HG03342 (cell line): ENCODE measurements at regions not wholly inside any gene's neighbourhood (a gene's known extent, or its start where the extent isn't known, plus 50 kb on each side); places are given as distances from the start of the nearest gene placed in this dataset.
"Not testable (repeated sequence)": the region's sequence is repeated elsewhere in the genome, so short reads cannot be mapped to it uniquely, and the experiment has no call there.

Source experiments
- ATAC-seq: cut with Tn5 transposase; IDR thresholded peaks from one replicate; pipeline ENCODE4 v1.9.1; 2021; ENCODE audit warnings: mild to moderate bottlenecking, moderate library complexity; ENCODE audit not compliant: unreplicated experiment

DNA sequence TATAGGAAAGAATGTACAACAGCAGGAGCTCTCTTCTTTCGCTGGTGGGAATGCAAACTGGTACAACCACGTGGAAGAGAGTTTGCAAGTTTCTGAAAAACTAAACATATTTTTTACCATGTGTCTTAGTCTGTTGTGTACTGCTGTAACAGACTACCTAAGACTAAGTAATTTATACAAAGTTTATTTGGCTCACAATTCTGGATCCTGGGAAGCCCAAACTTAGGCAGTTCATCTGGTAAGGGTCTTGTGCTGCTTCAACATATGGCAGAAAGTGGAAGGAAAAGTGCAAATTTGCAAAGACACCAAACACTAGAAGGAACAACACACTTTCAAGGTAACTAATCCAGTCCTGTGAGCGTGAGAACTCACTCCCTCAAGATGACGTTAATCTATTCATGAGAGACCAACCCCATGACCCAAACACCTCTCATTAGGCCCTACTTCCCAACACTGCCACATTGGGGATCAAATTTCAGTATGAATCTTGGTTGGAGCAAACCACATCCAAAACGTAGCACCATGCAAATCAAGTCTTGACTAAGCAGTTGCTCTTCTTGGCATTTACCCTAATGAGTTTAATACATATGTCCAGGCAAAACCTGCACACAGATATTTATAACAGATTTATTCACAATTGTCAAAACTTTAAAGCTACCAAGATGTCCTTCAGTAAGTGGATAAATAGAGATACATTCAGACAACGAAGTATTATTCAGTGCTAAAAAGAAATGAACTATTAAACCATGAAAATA, 481.9 kb upstream of the FOXG1 start:
- no peak for ATAC-seq

DNA sequence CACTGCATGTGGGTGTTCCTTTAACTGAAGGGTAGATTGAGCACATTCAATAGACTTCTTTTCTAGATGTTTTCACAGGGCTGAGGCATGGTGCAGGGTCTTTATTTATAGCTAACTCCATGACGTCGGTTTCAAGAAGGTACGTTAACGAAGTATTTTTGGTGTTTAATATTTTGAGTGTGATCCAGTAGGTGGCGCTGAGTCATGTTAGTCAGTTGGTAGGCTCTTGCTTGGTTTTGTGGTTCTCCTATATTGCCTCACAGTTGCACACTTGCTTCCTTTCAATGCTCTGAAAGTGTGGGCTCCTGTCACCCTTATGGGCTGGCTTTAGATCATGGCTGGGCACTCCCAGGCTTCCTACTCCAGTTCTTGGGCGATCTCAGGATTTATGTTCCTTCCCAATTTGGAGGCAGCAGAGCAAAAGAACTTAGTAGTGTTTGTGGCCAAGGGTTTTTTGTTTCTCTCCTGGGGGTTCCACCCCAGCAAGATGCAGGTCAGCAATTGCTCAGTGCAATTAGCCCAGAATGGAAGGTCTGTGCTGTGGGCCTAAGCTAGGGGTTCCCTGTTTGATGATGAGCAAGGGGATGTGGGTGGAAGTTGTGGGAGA, 471.6 kb upstream of the FOXG1 start:
- no peak for ATAC-seq

DNA sequence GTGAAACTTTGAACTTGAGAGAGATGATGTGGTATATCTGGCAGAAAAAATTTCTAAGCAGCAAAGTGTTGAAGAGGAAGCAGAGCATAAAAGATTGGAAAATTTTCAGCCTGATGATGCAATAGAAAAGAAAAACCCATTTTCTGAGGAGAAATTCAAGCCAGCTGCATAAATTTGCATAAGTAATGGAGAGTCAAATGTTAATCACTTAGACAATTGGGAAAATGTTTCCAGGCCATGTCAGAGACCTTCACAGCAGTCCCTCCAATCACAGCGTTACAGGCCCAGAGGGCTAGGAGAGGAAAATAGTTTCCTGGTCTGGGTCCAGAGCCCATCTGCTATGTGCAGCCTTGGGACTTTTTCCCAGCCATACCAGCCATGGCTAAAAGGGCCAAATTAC, 469.0 kb upstream of the FOXG1 start:
- no peak for ATAC-seq

DNA sequence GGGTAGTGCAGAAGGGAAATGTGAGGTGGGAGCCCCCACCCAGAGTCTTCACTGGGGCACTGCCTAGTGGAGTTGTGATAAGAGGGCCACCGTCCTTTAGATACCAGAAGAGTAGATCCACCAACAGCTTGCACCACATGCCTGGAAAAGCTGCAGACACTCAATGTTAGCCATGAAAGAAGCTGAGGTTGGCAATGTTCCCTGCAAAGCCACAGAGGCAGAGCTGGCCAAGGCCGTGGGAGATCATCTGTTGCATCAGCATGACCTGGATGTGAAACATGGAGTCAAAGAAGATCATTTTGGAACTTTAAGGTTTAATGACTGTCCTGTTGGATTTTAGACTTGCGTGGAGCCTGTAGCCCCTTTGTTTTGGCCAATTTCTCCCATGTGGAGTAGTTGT, 468.4 kb upstream of the FOXG1 start:
- ATAC-seq: no peak

DNA sequence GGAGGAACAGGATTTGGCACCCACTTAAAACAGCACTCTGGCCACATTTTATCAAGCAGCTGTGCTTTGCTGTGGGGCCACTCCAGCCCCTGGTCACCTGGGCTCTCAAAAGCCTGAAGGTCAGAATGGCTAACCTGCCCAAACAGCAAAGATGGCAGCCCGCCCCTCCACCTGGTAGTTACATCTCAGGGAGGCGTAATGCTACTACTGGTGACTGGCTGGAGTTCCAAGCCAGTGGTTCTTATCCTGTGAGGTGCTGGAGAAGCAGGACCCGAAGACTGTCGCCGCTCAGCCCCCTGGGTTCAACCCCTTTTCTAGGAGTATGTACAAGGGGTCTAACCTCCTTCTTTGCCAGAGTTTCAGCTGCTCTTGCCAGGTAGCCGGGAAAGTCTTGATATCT, 467.4 kb upstream of the FOXG1 start:
- no peak for ATAC-seq

DNA sequence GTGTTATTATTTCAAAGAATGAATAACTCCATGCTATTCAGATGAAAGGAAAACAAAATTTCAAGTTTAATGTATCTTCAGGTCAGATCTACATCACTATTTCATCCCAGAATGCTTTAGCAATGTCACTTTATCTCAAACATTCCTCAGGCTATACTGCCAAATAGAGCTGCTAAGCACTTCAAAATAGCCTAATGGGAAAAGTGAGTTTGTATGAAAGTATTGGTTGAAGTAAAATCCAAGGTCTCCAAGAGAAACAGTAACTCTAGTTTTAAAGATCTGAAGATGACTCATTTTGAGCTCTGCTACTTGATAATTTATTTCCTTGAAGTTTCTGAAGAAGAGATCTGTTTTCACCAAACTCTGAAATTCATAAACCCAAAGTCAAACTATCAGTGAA, 466.2 kb upstream of the FOXG1 start:
- ATAC-seq: no peak

DNA sequence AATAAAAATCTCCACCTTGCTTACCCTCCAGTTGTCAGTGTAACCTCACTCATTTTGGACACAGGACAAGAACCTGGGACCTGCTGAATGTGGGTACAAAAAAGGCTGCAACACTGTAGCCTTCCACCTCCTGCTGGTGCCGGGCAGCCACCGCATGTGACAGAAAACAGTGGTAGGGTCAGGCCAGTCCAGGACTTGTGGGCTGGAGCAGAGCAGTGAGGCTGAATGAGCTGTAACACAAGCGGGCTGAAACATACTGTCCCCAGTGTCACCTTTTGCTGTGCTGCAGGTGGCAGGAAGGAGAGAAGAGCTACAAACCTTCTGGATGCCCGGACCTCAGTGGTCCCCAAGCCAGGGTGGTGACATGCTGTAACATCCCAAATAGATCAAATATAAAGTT, 465.4 kb upstream of the FOXG1 start:
- no peak for ATAC-seq

DNA sequence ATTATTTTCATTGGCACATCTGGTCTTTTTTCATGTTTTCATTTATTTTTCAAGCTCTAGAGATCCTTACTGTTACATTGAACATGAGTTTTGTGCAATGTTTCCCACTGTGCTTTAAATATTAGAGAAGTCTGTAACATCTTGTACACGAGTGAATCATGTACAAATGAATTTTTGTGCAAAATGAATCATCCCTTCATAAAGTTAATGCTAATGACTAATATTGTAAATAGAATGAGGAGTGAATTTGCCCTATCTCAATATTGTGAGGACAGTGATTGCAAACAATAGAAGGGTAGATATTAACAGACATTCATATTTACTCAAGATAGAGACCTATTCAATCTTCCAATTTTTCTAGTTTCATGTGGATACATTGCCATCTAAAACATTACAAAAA, 463.3 kb upstream of the FOXG1 start:
- ATAC-seq: no peak

DNA sequence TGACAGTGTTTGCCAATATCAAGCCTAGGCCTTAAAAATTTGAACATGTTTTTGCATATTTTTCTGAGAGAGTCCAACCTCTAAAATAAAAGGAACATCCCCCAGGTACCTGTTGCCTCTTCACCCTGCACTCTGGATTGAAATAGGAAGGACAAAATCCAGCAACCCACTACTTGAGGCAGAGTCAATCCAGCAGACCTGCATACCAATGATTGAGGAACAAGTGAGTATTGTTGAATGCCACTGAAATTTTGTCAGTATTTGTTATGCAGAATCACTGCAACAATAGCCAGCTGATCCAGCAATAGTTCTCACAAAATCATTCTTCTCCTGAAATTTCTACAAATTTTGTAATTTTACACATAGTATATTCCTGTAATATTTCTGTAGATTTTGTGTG, 460.6 kb upstream of the FOXG1 start:
- ATAC-seq: no peak

DNA sequence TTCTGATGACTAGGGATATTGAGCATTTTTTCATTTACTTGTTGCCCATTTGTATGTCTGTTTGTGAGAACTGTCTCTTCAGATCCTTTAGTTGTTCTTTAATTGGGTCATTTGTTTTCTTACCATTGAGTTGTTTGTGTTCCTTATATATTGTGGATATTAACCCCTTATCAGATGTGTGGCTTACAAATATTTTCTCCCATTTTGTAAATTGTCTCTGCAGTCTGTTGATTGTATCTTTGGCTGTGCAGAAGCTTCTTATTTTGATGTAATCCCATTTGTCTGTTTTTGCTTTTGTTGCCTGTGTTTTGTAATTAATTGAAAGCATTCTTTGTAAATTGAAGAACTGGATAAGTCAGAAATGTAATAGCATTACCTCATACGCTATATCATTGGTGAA, 459.1 kb upstream of the FOXG1 start:
- ATAC-seq: no peak

DNA sequence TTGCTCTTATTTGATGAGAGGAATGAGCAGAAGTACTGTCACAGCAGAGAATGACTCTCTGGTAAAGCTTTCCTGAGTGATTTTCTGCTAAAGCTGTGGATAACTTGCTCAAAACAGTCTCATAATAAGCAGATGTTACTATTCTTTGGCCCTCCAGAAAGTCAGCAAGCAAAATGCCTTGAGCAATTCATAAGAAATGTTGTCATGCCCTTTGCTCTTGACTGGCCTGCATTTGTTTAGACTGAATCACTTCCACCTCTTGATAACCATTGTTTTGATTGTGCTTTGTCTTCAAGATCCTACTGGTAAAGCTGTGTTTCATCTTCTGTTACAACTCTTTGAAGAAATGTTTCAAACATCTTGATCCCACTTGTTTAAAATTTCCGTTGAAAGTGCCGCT, 457.9 kb upstream of the FOXG1 start:
- no peak for ATAC-seq

DNA sequence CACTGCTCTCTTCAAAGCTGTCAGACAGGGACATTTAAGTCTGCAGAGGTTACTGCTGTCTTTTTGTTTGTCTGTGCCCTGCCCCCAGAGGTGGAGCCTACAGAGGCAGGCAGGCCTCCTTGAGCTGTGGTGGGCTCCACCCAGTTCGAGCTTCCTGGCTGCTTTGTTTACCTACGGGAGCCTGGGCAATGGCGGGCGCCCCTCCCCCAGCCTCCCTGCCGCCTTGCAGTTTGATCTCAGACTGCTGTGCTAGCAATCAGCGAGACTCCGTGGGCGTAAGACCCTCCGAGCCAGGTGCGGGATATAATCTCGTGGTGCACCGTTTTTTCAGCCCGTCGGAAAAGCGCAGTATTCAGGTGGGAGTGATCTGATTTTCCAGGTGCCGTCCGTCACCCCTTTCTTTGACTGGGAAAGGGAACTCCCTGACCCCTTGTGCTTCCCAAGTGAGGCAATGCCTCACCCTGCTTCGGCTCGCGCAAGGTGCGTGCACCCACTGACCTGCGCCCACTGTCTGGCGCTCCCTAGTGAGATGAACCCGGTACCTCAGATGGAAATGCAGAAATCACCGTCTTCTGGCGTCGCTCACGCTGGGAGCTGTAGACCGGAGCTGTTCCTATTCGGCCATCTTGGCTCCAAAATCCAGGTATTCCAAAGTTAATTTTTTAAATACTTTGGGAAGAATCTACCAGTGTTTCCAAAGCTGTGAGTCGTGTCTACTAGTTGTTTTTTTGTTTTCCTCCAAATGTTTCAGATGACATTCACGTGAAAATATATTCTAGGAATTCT, 448.5 kb upstream of the FOXG1 start:
- not testable (repeated sequence) for ATAC-seq

DNA sequence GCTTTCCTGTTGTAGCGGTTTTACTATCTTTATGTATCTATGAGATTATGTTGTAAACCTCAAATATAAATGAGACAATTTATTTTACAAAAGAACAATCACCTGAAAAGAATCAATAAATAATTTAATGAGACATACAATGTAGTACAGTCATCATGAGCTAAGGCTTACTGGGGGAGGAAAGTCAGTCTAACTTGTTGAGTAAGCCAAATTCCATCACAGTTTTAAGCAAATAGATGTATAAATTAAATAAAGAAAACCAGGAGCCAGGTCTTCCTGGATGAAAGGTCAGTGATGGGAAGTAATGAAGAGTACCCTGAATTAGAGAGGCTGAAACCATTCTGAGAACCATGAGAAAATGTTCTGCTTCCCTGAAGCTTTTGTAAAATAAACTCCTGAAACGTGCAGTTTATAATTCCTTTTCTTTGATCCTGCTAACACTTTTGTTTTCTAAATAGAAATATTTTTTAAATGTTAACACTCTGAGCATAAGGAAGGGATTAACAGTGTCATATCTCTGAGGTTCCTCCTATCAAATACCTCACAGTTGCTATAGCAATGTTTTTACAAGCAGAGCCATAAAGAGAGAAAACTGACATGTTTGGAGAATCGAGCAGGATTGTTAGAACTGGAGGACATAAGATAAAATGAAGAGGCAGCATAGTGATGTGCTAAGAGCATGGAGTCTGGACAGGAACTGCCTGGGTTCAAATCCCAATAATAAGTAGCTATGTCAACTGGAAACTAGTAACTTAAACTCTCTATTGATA, 444.9 kb upstream of the FOXG1 start:
- no peak for ATAC-seq

DNA sequence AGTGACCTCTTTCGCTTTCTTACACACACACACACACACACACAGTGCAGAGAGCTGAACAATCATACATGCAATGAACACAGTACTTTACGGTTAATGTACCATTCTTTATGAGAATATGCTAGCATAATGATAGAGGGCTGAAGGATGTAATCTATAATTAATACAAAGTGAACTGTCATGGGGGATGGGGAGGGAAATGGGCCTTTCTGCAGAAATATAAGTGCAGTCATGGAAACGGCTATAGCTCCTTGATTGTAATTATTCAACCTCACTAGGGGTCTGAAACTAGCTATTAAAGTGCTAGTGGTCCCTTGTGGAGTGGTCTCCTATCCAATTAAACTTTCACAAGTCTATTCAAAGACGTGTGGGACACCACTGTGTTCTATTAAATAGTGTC, 443.2 kb upstream of the FOXG1 start:
- ATAC-seq: no peak

DNA sequence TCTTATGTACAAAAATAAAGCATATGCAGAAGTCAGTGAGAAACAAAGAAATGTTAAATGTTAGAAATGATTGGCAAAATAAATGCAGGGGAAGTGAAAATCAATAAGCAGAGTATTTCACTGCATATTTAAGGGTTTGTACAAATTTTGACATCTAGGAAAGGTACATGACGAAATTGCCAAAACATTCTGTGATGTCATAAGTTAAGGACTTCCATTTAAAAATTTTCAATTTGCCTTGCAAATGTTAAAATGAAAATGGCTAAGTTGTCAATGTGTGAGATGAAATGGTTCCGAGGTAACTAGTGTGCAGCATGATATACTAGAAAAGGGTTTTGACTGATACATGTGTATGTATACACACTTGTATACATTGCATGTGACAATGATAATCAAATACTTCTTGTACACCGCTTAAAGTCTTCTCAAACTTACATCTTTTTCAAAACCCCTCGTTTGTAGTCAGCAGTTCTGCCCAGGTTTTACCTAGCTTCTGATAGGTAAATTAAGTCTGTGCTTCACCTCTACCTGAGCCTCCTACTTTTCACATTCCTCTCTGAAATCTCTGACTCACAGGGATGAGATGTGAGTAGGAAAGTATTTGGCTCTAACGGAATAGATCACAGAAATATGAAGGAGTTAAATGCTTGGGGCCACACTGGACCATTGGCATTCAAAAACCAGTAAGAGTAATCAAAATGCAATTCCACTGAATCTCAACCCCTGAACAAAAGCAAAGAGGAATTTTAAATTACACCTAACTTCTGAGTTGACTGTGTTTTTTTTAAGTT, 442.4 kb upstream of the FOXG1 start:
- no peak for ATAC-seq

DNA sequence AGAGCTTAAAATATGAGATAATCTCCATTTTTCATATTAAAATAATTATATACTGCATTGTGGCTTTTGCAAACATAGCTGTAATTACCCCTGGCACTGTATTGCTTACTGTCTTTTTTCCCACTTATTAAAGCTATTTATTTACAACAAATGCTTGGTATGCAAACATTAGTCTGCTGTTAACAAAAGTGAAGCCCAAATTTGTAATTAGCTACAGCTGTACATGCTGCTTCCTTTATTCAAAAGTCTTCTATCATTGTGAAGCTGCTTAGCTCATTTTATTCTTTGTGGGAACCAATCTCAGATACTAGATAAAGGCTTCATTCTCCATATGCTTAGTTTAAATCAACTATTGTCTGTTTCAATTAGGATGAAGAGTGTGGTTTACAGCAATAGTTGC, 425.8 kb upstream of the FOXG1 start:
- no peak for ATAC-seq

DNA sequence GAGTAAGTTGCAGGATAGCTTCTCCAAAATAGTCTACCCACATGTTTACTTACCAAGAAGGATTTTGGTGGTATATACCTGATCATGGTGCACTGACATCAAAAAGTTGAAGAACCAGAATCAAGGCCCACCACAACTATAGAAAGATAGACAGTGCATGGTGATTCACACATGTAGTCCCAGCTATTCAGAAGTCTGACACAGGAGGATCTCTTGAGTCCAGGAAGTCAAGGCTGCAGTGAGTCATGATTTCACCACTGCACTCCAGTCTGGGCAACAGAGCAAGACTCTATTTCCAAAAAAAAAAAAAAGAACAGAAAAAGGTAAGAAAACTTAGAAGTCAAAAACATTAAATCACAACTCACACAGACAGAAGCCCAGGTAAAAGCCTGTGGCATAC, 422.2 kb upstream of the FOXG1 start:
- no peak for ATAC-seq

DNA sequence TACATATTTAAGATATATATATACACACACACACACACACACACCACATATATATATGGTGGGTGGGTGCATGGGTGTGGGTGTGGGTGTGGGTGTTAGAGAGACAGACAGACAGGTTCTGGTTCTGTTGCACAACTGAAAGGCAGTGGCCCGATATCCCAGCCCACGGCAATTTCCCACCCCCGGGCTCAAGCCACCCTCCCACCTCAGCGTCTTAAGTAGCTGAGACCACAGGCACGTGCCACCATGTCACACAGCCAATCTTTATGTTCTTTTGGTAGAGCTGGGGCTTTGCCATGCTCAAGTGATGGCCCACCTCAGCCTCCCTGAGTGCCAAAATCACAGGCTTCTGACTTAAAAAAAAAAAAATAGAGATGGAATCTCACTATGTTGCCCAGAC, 417.8 kb upstream of the FOXG1 start:
- no peak for ATAC-seq

DNA sequence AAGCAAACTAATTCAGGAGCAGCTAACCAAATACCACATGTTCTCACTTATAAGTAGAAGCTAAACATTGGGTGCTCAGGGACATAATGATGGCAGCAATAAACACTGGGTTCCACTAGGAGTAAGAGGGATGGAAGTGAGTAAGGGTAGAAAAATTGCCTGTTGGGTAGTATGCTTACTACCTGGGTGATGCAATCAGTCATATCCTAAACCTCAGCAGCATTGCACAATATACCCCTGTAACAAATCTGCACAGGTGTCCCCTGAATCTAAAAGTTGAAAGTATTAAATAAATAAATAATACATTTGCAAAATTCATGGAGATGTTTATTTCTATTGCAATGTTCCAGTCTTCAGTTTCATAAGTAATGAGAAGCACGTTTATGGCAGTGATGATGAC, 409.8 kb upstream of the FOXG1 start:
- no peak for ATAC-seq

DNA sequence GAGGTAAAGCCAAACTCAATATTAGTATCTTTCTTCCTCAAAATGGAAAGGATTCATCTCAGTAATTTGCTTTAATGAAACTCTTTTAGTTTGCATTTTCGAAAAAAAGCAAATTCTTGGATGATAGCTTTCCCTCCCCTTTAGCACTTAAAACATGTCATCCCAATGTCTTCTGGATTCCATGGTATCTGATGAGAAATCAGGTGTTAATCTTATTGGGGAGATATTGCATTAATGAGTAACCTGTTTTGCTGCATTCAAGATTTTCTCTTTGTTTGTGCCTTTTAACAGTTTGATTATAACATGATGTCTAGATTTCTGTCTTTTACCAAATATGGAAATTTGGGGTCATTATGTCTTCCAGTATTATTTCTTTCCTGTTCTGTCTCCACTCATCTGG, 405.1 kb upstream of the FOXG1 start:
- no peak for ATAC-seq

DNA sequence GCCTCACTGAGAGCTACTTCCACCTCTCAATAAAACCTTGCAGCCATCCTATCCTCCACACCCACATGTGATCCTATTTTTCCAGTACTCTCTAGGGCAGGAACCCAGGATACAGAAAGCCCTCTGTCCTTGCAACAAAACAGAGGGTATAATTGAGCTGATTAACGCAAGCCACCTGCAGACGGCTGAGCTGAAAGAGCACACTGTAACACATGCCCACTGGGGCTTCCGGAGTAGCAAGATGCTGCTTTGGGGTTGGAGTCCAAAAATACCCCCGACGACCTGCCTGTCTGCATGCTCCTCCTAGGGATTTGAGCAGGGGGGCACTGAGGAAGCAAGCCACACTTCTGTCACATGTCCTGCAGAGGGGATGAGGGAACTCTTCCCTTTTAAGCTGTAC, 401.1 kb upstream of the FOXG1 start:
- ATAC-seq: no peak
